Activated CD4-positive, alpha-beta T cell treated with anti-CD3 and anti-CD28 coated beads, Interleukin-2, amount 10 ng/mL, durations not matched to agents 24 days and 14 days (primary cell): ENCODE measurements at regions not wholly inside any gene's neighbourhood (a gene's known extent, or its start where the extent isn't known, plus 50 kb on each side); places are given as distances from the start of the nearest gene placed in this dataset.
"Not testable (repeated sequence)": the region's sequence is repeated elsewhere in the genome, so short reads cannot be mapped to it uniquely, and the experiment has no call there.

ENCODE experiments used
- DNase-seq: peaks from one replicate; pipeline ENCODE4 v3.0.0; 2022
- H3K27ac Mint-ChIP-seq: one replicate; pipeline ENCODE4 v1.8.0; 2022; ENCODE audit warnings: mild to moderate bottlenecking, mixed read lengths
- H3K27me3 Mint-ChIP-seq: one replicate; pipeline ENCODE4 v1.8.0; 2022; ENCODE audit warnings: mixed read lengths
- H3K36me3 Mint-ChIP-seq: one replicate; pipeline ENCODE4 v1.8.0; 2022; ENCODE audit warnings: low read depth, mild to moderate bottlenecking, mixed read lengths
- H3K4me1 Mint-ChIP-seq: one replicate; pipeline ENCODE4 v1.8.0; 2021; ENCODE audit warnings: mixed read lengths
- H3K4me3 Mint-ChIP-seq: one replicate; pipeline ENCODE4 v1.8.0; 2022; ENCODE audit warnings: mild to moderate bottlenecking, moderate library complexity, mixed read lengths
- H3K9me3 Mint-ChIP-seq: one replicate; pipeline ENCODE4 v1.8.0; 2021; ENCODE audit warnings: mixed read lengths
- intact Hi-C: fragments of 100-400 bp; cut with micrococcal nuclease; formaldehyde crosslinking; loops from one replicate; pipeline ENCODE4 v1.15.1; 2023

GRCh38 chr12:73815072-73815645, 722.5 kb upstream of the ATXN7L3B start:
- no peak for DNase-seq
- Mint-ChIP-seq H3K4me1 (no peaks in the 10 kb centered on the region), H3K9me3 (no peaks in the 10 kb centered on the region), H3K4me3 (no peak overlapping the region), H3K27ac (no peak overlapping the region), H3K27me3 (no peaks in the 10 kb centered on the region), H3K36me3 (no peaks in the 10 kb centered on the region)
- intact Hi-C loops, result no loop called here

- Mint-ChIP-seq H3K4me1 (no peaks in the 10 kb centered on the region), H3K4me3 (no peak overlapping the region), H3K27ac (no peak overlapping the region), H3K9me3 (peaks cover 2% of the 10 kb centered on the region), H3K36me3 (no peaks in the 10 kb centered on the region), H3K27me3 (no peaks in the 10 kb centered on the region)
- intact Hi-C loops, result no loop called here
- no peak for DNase-seq
Observed at GRCh38 chr12:73817161-73817560, 720.5 kb upstream of the ATXN7L3B start.

GRCh38 chr12:73833746-73834145, 703.9 kb upstream of the ATXN7L3B start:
- no peaks in the 10 kb centered on the region for H3K4me1 Mint-ChIP-seq
- intact Hi-C loops, result no loop called here
- no peaks in the 10 kb centered on the region for H3K27me3 Mint-ChIP-seq
- DNase-seq, result no peak
- H3K9me3 Mint-ChIP-seq, result no peaks in the 10 kb centered on the region
- H3K27ac Mint-ChIP-seq, result no peak overlapping the region
- H3K4me3 Mint-ChIP-seq, result no peak overlapping the region
- H3K36me3 Mint-ChIP-seq, result no peaks in the 10 kb centered on the region

GRCh38 chr12:73841963-73842362, 695.7 kb upstream of the ATXN7L3B start:
- Mint-ChIP-seq H3K27me3 (no peaks in the 10 kb centered on the region), H3K27ac (no peak overlapping the region), H3K4me3 (no peak overlapping the region), H3K4me1 (no peaks in the 10 kb centered on the region), H3K36me3 (no peaks in the 10 kb centered on the region), H3K9me3 (no peaks in the 10 kb centered on the region)
- intact Hi-C loops, result no loop called here
- no peak for DNase-seq

- Mint-ChIP-seq H3K4me1 (no peaks in the 10 kb centered on the region), H3K36me3 (no peaks in the 10 kb centered on the region), H3K27ac (no peak overlapping the region)
Observed at GRCh38 chr12:73863546-73863945, 674.1 kb upstream of the ATXN7L3B start.

GRCh38 chr12:73867147-73867546, 670.5 kb upstream of the ATXN7L3B start:
- Mint-ChIP-seq H3K36me3 (no peaks in the 10 kb centered on the region), H3K27ac (no peak overlapping the region), H3K4me3 (no peak overlapping the region), H3K27me3 (no peaks in the 10 kb centered on the region), H3K9me3 (no peaks in the 10 kb centered on the region), H3K4me1 (no peaks in the 10 kb centered on the region)
- intact Hi-C loops, result no loop called here
- DNase-seq, result no peak

More at GRCh38 chr12:73863546-73863945, 674.1 kb upstream of the ATXN7L3B start:
- Mint-ChIP-seq H3K27me3 (no peaks in the 10 kb centered on the region), H3K9me3 (no peaks in the 10 kb centered on the region), H3K4me3 (no peak overlapping the region)
- intact Hi-C loops, result no loop called here
- DNase-seq, result no peak

- DNase-seq, H3K27me3 Mint-ChIP-seq, H3K9me3 Mint-ChIP-seq, H3K27ac Mint-ChIP-seq, H3K4me3 Mint-ChIP-seq, H3K36me3 Mint-ChIP-seq, H3K4me1 Mint-ChIP-seq, intact Hi-C loops: not testable (repeated sequence)
Observed at GRCh38 chr12:73877291-73877690, 660.3 kb upstream of the ATXN7L3B start.

GRCh38 chr12:73892201-73892600, 645.4 kb upstream of the ATXN7L3B start:
- no peaks in the 10 kb centered on the region for H3K9me3 Mint-ChIP-seq
- H3K27me3 Mint-ChIP-seq, result no peaks in the 10 kb centered on the region
- no peaks in the 10 kb centered on the region for H3K36me3 Mint-ChIP-seq
- intact Hi-C loops, result no loop called here
- H3K4me3 Mint-ChIP-seq, result no peak overlapping the region
- H3K4me1 Mint-ChIP-seq, result no peaks in the 10 kb centered on the region
- no peak overlapping the region for H3K27ac Mint-ChIP-seq
- DNase-seq, result no peak

- H3K27ac Mint-ChIP-seq, result no peak overlapping the region
- H3K4me1 Mint-ChIP-seq, result no peaks in the 10 kb centered on the region
- intact Hi-C loops, result no loop called here
- no peaks in the 10 kb centered on the region for H3K27me3 Mint-ChIP-seq
- H3K9me3 Mint-ChIP-seq, result no peaks in the 10 kb centered on the region
- DNase-seq, result no peak
- H3K4me3 Mint-ChIP-seq, result no peak overlapping the region
- no peaks in the 10 kb centered on the region for H3K36me3 Mint-ChIP-seq
Observed at GRCh38 chr12:73898645-73899044, 639.0 kb upstream of the ATXN7L3B start.

GRCh38 chr12:73902260-73902659, 635.4 kb upstream of the ATXN7L3B start:
- intact Hi-C loops, result no loop called here
- DNase-seq, result no peak
- Mint-ChIP-seq H3K4me1 (no peaks in the 10 kb centered on the region), H3K27me3 (no peaks in the 10 kb centered on the region), H3K36me3 (no peaks in the 10 kb centered on the region), H3K9me3 (no peaks in the 10 kb centered on the region), H3K27ac (no peak overlapping the region), H3K4me3 (no peak overlapping the region)

- intact Hi-C loops, result no loop called here
- no peaks in the 10 kb centered on the region for H3K4me1 Mint-ChIP-seq
- no peak overlapping the region for H3K4me3 Mint-ChIP-seq
- no peak for DNase-seq
- H3K9me3 Mint-ChIP-seq, result no peaks in the 10 kb centered on the region
- no peaks in the 10 kb centered on the region for H3K27me3 Mint-ChIP-seq
- no peaks in the 10 kb centered on the region for H3K36me3 Mint-ChIP-seq
- no peak overlapping the region for H3K27ac Mint-ChIP-seq
Observed at GRCh38 chr12:73906757-73907156, 630.9 kb upstream of the ATXN7L3B start.

- no peak overlapping the region for H3K27ac Mint-ChIP-seq
- H3K9me3 Mint-ChIP-seq, result no peaks in the 10 kb centered on the region
- no peaks in the 10 kb centered on the region for H3K4me1 Mint-ChIP-seq
- H3K4me3 Mint-ChIP-seq, result no peak overlapping the region
- no peak for DNase-seq
- H3K27me3 Mint-ChIP-seq, result no peaks in the 10 kb centered on the region
- intact Hi-C loops, result no loop called here
- no peaks in the 10 kb centered on the region for H3K36me3 Mint-ChIP-seq
Observed at GRCh38 chr12:73935817-73936216, 601.8 kb upstream of the ATXN7L3B start.

- Mint-ChIP-seq H3K4me3 (no peak overlapping the region), H3K27me3 (no peaks in the 10 kb centered on the region), H3K9me3 (no peaks in the 10 kb centered on the region)
Observed at GRCh38 chr12:73947326-73948026, 590.2 kb upstream of the ATXN7L3B start.

GRCh38 chr12:73950507-73950906, 587.1 kb upstream of the ATXN7L3B start:
- no peak overlapping the region for H3K27ac Mint-ChIP-seq
- H3K4me1 Mint-ChIP-seq, result no peaks in the 10 kb centered on the region
- intact Hi-C loops, result no loop called here
- DNase-seq, result no peak
- no peaks in the 10 kb centered on the region for H3K27me3 Mint-ChIP-seq
- H3K9me3 Mint-ChIP-seq, result no peaks in the 10 kb centered on the region
- no peaks in the 10 kb centered on the region for H3K36me3 Mint-ChIP-seq
- H3K4me3 Mint-ChIP-seq, result no peak overlapping the region

More at GRCh38 chr12:73947326-73948026, 590.2 kb upstream of the ATXN7L3B start:
- Mint-ChIP-seq H3K4me1 (no peaks in the 10 kb centered on the region), H3K27ac (no peak overlapping the region), H3K36me3 (no peaks in the 10 kb centered on the region)
- no peak for DNase-seq
- intact Hi-C loops, result no loop called here
